H4 (cell line): ENCODE measurements at regions not wholly inside any gene's neighbourhood (a gene's known extent, or its start where the extent isn't known, plus 50 kb on each side); places are given as distances from the start of the nearest gene placed in this dataset.
"Not testable (repeated sequence)": the region's sequence is repeated elsewhere in the genome, so short reads cannot be mapped to it uniquely, and the experiment has no call there.

Experiments
- DNase-seq: peaks from one replicate; pipeline ENCODE4 v3.0.0-alpha.2; 2015; ENCODE audit warnings: low spot score

GRCh38 chr1:38611664-38612211 is 247.8 kb downstream of the RRAGC start:
- no peak for DNase-seq

DNA sequence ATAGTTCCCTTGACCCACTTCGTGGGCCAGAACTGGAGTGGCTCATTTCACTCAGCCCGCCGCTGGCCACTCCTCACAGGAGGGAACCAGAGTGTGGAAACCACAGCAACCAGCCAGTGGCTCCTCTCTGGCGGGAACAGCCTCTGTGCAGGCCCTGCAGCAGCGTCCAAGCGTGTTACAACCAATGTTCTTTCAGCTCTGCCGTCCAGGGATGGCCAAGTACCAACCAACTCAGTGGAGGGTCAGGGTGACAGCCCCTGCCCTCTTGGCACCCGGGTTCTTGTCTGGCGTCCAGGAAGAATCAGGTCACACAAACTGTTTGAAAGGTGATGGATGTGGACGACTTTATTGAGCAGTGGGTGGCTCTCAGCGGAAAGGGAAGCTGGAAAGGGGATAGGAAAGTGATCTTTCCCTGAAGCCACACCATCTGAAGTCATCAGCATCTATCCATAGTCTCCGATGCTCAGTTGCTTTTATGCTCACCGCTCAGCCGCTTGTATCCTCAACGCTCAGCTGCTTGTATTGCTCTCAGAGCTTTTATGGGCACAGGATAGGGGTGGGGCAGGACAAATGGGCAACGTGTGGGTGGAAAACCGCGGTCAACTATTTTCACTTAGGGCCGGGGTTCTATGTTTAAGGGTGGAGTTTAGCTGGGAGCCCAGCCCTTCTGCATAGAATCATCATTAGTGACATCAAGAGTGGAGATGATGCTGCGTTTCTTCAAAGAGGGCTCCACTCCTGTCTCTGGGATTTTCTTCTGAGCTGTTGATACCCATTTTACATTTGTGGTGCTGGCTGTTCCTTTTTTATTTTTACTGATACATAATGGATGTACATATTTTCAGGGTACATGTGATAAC is 250.2 kb downstream of the RRAGC start:
- DNase-seq, result no peak

GRCh38 chr1:38608202-38608864 is 251.2 kb downstream of the RRAGC start:
- DNase-seq, result peak; percentile 24

DNA sequence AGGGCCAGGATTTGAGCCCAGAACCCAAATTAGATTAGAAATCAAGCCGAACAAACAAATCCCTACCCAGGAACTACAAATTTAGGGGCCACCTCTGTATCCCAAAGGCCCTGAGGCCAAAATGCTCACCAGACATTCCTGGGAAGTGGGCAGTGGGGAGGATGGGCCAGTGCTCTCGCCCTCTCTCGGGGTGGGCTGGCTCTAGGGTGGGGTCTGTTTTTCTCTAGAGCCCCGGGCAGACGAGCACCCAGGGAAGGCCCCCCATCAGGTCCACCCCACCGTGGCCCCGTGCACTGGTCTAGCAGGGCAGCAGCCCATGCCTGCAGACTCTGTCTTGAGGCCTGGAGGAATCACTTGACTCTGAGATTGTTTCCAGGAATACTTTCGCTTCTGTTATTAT is 252.0 kb downstream of the RRAGC start:
- DNase-seq, result no peak

GRCh38 chr1:38605063-38605462 is 254.5 kb downstream of the RRAGC start:
- no peak for DNase-seq

DNA sequence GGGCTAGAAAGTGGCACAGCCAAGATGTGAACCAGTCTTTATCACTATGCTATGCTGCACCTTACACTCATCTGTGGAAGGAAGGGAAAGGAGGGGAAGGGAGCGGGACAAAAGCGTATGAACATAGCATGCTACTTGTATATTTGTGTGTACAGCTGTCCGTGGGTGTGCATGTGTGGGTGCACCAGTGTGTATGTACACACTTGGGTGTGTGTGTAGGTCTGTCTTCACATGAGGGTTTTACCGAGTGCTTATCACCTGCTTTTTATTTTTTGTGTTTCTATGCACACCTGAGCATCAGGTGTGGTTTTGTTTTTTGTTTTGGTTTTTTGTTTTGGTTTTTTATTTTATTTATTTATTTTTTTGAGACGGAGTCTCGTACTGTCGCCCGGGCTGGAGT is 255.7 kb downstream of the RRAGC start:
- no peak for DNase-seq

DNA sequence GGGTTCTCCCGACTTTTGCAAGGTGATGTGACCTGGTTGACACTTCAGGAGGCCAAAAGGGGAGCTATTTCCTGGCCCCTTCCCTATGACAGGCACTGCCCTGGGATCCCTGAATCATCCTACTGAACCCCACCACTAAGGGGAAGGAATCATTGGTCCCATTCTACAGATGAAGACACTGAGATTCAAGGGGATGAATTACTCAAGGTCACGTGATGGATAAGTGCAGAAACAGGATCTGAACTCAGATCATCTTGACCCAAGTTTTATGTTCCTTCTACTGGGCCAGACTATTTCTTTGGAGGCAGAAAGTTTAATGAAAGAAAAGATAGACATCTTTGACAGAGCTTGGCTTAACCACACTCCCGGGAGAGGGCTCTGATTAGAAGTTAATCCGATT is 258.7 kb downstream of the RRAGC start:
- DNase-seq, result no peak

DNA sequence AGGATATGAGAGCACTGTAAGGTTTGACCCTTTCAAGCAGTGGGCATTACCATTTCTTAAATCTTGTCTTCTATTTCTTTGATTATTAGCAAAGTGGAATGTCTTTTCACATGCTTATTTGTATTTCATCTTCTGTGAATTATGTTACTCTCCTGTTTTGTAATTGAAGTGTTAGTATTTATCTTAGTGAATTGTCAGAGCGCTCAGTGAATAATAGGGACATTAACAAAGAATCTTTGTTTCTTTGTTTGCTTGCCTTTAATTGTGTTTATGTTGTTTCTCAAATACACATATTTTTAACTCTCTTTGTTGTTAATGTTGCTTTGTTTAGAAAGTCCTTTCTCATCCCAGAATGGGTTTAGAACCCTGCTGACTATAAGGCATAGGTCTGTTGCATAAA is 259.3 kb downstream of the RRAGC start:
- DNase-seq, result no peak

DNA sequence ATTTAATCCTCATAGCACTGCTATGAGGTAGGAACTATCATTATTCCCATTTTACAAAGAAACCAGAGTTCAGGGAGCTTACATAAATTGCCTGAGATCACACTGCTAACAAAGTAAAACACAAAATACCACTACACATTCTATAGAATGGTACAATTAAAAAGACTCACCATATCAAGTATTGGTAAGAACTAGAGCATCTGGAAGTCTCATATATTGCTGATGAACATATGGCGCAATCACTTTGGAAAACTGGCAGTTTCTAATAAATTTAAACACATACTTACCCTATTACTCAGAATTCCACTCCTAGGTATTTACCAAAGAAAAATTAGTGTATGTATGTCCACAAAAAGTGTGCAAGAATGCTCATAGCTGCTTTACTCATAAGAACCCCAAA is 261.5 kb downstream of the RRAGC start:
- no peak for DNase-seq

GRCh38 chr1:38589036-38589435 is 270.5 kb downstream of the RRAGC start:
- no peak for DNase-seq

- DNase-seq, result no peak
Observed at GRCh38 chr1:38587766-38588165, 271.8 kb downstream of the RRAGC start.

GRCh38 chr1:38586993-38587646 is 272.5 kb downstream of the RRAGC start:
- peak; percentile 33 for DNase-seq

GRCh38 chr1:38585971-38586370 is 273.6 kb downstream of the RRAGC start:
- DNase-seq, result no peak

DNA sequence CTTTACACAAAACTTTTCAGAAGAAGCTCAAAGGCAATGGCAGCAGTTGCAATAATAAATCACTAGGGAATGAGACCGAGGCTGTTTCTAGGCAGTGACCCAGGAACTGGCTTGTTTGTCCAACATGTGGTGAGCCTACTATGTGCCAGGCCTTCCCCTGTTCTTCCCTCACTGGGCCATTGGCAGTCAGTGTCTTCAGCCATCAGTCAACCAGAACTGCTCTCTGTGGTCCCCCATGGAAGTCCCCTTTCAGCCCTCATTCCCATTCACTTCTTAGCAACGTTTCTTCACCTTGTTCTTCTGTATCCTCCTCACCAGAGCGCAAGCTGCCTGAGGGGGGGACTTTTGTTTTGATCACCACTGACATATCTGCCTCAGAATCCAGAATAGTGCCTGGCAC is 274.1 kb downstream of the RRAGC start:
- no peak for DNase-seq

- DNase-seq, result no peak
Observed at GRCh38 chr1:38584448-38585355, 274.9 kb downstream of the RRAGC start.

GRCh38 chr1:38583287-38583686 is 276.3 kb downstream of the RRAGC start:
- DNase-seq, result not testable (repeated sequence)

DNA sequence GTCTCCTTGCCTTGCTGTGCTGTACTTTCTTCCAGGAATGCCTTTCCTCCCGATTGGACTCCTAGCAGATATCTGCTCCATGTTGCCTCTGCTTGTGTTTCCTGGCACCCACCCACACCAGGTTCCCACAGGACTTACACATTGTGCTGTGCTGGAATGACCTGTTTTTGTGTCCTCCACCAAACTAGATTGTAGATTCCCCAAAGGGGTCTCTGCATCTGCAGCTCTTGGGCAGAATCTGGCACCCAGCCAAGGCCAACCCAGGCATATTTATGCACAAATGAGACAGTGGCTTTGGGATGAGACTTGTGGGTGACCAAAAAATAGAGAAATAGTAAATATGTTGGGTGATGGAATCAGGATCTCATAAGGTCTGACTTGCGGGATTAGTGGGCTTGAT is 278.2 kb downstream of the RRAGC start:
- DNase-seq, result no peak

DNA sequence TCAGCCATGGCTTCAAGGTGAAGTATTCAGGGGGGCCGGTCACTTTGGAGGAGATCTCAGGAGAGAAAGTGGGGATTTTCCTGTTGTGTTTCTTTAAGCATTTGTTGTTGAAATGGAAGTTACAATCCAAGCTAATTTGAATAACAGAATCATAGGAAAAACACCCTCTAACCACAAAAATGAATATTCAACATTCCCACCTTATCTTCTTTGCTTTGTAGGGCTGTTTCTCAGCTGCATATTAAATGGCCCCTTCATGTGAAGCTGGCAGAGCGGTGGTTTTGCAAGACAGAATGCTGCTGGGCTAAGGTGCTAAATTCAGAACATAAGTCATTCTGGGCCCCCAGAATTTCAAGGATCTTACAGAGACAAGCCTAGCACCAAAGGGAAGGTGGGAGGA is 279.0 kb downstream of the RRAGC start:
- DNase-seq, result no peak

- DNase-seq, result no peak
Observed at GRCh38 chr1:38579056-38579455, 280.5 kb downstream of the RRAGC start.

GRCh38 chr1:38578271-38578951 is 281.2 kb downstream of the RRAGC start:
- no peak for DNase-seq

DNA sequence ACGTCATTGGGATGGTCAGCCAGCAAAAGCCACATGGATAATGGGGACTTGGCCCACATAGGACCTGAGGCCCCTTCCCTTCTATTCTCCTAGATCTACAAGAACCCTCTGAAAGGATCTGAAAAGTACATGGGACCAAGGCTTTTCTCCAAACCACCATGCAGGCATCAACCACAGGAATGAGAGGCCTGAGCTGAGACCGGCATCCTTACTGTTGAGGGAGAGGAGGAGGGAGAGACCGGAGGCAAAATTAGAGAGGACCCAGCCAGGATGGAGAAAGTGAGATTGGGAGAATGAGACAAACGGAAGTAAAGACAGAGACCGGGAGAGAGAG is 281.7 kb downstream of the RRAGC start:
- DNase-seq, result no peak
